ENCODE measurements at regions not wholly inside any gene's neighbourhood (a gene's known extent, or its start where the extent isn't known, plus 50 kb on each side); places are given as distances from the start of the nearest gene placed in this dataset.
"Not testable (repeated sequence)": the region's sequence is repeated elsewhere in the genome, so short reads cannot be mapped to it uniquely, and the experiment has no call there.

DNA sequence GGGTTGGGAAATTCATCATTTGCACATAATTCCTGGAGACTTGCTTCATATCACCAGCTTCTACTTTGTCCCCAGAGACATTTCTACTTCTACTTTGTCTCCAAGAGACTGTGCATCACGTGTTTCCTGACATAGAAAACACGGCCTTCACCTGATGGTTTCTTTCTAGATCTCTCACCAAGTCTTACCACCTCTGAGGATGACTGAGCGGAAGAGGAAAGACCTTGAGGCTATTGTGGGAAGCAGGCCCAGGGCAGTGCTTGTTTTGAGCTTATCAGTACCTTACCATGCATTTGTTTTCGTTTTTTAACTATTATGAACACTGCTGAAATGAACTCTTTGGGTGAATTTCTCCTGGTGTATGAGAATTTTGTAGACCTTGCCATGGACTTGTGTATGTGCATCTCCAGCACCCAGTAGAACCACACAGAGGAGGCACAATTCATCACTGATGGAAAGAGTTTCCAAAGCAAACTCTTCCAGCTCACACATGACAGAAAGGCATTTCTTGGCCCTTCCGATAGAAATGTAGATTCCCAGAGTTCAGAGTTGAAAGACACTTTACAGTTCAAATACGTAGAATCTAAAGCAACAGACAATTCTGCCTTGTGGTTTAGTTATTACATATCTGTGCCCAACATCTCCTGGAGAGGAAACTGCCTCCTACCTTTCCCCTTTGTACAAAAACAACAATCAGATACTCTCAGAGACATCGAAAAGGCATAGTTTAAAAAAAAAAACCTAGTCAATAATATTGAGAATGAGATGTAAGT lies 434.7 kb downstream of the FUT8 start:
- Histone ChIP-seq H3K27me3 (no peaks in the 10 kb centered on the region), H3K36me3 (ENCODE audit: low read depth, missing control alignments) (no peaks in the 10 kb centered on the region), H3K27ac (no peak overlapping the region), H3K4me1 (no peaks in the 10 kb centered on the region), H3K9me3 (no peaks in the 10 kb centered on the region), H3K4me3 (no peak overlapping the region)
- no peak for DNase-seq
- intact Hi-C loops (cut with DNase I; ENCODE audit: low total_unique reads) = no loop called here
- no peak for TF ChIP-seq CTCF (IDR thresholded peaks at IDR 0.05)
- TF ChIP-seq POLR2A (IDR thresholded peaks at IDR 0.05) = no peak
- 65 to 66% methylated on average over 7 of the region's 7 CpGs for WGBS, 2 donors

DNA sequence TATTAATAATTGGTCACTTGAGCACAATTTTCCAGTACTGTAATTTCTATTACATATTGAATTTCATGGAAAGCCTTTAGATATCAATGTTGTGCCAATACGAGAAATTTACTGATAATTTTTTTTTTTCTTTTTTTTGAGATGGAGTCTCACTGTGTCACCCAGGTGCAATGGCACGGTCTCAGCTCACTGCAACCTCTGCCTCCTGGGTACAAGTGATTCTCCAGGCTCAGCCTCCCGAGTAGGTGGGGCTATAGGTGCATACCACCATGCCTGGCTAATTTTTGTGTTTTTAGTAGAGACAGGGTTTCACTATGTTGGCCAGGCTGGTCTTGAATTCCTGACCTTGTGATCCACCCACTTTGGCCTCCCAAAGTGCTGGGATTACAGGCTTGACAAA lies 435.4 kb downstream of the FUT8 start:
- WGBS, 2 donors = 94 to 95% methylated on average over 3 of the region's 3 CpGs
- intact Hi-C loops (cut with DNase I; ENCODE audit: low total_unique reads); H3K27ac ChIP-seq; H3K9me3 ChIP-seq; H3K36me3 ChIP-seq (ENCODE audit: low read depth, missing control alignments); H3K4me3 ChIP-seq; DNase-seq; H3K27me3 ChIP-seq; H3K4me1 ChIP-seq: not testable (repeated sequence)

GRCh38 chr14:65849091-65849490 lies 436.6 kb downstream of the FUT8 start:
- H3K27me3 ChIP-seq = no peaks in the 10 kb centered on the region
- TF ChIP-seq POLR2A (IDR thresholded peaks at IDR 0.05) (no peak), CTCF (IDR thresholded peaks at IDR 0.05) (no peak)
- no peak for DNase-seq
- no peaks in the 10 kb centered on the region for H3K9me3 ChIP-seq
- 97 to 100% methylated on average over 3 of the region's 3 CpGs for WGBS, 2 donors
- H3K4me1 ChIP-seq = no peaks in the 10 kb centered on the region
- intact Hi-C loops (cut with DNase I; ENCODE audit: low total_unique reads) = no loop called here
- no peaks in the 10 kb centered on the region for H3K36me3 ChIP-seq (ENCODE audit: low read depth, missing control alignments)
- no peak overlapping the region for H3K27ac ChIP-seq
- no peak overlapping the region for H3K4me3 ChIP-seq

- no peaks in the 10 kb centered on the region for H3K4me1 ChIP-seq
- no peaks in the 10 kb centered on the region for H3K9me3 ChIP-seq
- intact Hi-C loops (cut with DNase I; ENCODE audit: low total_unique reads) = no loop called here
- no peak overlapping the region for H3K4me3 ChIP-seq
- H3K27ac ChIP-seq = no peak overlapping the region
- TF ChIP-seq POLR2A (IDR thresholded peaks at IDR 0.05) (no peak), CTCF (IDR thresholded peaks at IDR 0.05) (no peak)
- H3K27me3 ChIP-seq = no peaks in the 10 kb centered on the region
- DNase-seq = no peak
- 63 to 83% methylated on average over 2 of the region's 2 CpGs for WGBS, 2 donors
- no peaks in the 10 kb centered on the region for H3K36me3 ChIP-seq (ENCODE audit: low read depth, missing control alignments)
These were observed 437.0 kb downstream of the FUT8 start for GRCh38 chr14:65849558-65849957.

- no peaks in the 10 kb centered on the region for H3K4me1 ChIP-seq
- H3K36me3 ChIP-seq (ENCODE audit: low read depth, missing control alignments) = no peaks in the 10 kb centered on the region
- no peak overlapping the region for H3K4me3 ChIP-seq
- H3K9me3 ChIP-seq = no peaks in the 10 kb centered on the region
- DNase-seq = no peak
- H3K27ac ChIP-seq = no peak overlapping the region
- intact Hi-C loops (cut with DNase I; ENCODE audit: low total_unique reads) = no loop called here
- 67 to 72% methylated on average over 9 to 10 of the region's 10 CpGs for WGBS, 2 donors
- TF ChIP-seq POLR2A (IDR thresholded peaks at IDR 0.05) (no peak), CTCF (IDR thresholded peaks at IDR 0.05) (no peak)
- H3K27me3 ChIP-seq = no peaks in the 10 kb centered on the region
These were observed 438.1 kb downstream of the FUT8 start for GRCh38 chr14:65850429-65851135.
